DMS53 treated with DMSO at 0.1 percent for 48 hours (cell line): ENCODE measurements at regions not wholly inside any gene's neighbourhood (a gene's known extent, or its start where the extent isn't known, plus 50 kb on each side); places are given as distances from the start of the nearest gene placed in this dataset.

Experiments
- DNase-seq: peaks from one replicate; lab custom pipeline; 2025; ENCODE audit not compliant: unreplicated experiment; lab: John Stamatoyannopoulos, UW

DNA sequence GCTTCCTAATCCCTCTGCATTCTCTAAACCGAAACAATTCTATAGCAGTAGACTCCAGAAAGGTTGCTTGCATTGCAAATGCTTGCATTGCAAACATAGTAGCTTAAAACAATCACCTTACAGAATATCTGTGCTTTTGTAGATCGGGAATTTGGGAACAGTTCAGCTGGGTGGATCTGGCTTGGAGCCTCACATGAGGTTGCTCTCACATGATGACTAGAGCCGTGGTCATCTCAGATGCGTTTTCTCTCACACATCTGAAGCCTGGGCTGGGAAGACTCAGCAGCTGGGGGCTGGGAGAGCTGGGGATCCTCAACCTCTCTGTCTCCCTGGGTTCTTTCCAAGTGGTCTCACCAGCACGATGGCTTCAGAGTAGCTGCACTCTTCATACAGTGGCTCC, 127.8 kb downstream of the MSX2 start:
- DNase-seq: no peak

DNA sequence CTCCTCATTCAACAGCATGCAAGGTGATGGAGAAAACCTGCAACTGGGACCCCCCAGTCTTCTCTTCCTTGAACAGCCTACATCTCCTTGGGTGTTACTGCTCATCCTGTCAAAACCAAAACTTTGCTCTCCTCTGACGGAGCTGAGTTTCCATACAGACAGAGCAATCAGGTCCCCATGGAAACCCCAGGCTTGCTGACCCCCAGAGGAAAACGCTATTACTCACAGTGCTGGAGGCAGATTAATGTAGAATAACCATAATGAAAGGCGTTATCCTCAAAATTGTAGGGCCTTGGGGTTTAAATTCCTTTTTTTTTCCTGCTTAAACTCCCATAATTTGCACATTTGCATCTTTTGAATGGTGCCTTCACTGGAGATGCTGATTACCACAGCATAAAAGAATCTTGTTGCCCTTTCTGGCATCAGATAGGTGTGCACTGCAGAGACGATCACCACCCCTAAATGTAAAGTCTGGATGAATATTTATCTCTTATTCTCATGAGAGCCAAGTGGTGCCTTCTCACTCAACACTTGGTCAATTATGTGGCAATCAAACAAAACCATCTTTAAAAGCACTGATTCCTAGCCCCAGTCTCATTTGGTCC, 126.3 kb downstream of the MSX2 start:
- DNase-seq: no peak

DNA sequence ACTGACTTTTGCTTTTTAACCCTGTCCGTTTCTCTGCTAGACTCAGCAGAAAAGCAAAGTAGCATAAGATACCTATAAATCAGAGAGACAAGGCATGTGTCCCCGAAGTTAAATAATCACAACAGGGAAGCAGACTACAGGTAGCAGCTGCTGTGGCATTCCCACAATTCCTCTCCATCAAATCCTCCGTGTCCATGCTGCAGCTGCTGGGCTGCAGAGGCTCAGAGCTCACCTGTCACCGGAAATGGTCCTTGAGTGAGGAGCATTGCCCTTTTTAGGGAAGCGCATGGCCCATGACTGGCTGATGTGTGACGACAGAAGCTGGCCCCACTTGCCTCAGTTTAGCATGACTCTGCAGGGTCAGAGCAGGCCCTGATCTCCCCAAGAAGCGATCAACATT, 125.0 kb downstream of the MSX2 start:
- DNase-seq: peak; percentile 21

DNA sequence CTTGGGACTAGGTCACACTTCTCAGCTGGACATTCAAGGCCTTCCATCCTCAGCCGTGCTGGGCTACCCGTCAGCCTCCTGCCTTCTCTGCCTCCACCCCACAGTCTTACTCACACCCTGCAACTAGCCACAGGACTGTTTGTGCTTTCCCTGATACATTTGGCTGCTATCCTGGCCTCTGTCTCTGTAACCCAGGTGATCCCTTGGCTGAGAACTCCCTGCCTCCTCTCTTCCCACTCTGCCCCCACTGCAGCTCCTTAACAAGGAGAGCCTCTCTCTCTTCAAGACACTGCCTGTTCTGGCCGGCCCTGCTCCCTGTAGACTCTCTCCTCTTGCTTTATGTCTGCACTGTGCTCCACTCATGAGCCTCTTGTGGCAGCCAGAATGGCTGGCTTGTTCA, 120.6 kb downstream of the MSX2 start:
- DNase-seq: no peak

DNA sequence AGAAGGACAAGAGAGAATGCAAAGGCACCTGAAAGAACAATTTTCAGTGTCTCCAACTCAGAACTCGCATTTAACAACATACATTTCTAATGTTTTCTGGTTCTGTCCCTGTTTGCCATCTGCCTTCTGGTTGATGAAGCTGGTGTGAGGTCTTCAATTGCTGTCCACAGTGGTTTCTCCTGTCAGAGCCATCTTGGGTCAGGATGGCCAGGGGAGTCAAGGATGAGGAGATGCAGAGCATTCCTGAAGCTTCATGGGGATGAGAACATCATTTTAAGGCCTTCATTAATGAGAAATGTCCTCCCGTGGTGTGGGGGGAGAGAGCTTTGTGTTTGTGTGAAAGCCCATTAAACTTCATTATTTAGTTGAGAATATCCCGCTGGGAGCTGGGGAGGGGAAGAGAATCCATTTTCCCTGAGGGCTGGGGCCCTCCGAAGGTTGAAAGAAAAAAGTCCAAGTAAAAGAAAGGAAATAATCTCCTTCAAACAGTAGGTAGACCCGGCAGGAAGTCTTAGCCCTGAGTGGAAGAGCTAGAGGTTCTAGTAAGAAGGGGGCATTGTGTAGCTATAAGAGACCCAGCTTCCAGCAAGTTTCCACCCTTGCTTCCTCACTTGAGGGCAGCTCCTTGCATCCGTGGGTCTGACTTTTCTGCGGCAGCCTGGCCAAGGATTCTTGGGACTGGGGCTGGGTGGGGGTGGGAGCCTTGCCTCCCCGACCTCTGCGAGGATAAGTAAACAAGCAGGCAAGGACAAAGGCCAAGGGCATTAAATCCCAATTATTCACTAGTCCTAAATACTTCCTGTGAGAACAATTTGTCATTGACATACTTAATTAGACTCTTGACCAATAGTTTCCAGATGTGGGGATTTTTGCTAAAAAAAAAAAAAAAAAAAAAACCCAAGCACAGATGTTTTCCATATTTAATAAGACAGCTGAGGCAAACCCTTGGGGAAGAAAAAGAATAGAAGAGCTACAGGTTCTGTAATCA, 119.2 kb downstream of the MSX2 start:
- DNase-seq: no peak

DNA sequence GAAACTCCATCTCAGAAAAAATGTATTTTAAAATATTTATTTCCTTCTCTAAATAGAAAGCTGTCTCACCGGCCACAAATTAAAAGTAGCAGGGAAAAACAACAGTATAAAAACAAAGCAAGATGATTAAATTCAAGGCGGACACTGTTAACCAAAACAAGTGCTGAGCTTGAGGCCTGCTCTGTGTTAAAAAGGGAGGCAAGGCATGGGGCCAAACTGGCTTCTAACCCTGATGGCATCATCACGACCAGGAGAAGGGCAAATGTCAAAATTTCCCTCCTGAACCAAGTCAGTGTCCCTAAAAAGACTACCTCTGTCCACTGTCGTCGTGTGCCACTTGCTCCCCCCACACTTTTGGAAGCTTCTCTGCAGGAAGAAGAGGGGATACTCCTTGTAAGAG, 116.1 kb downstream of the MSX2 start:
- no peak for DNase-seq

DNA sequence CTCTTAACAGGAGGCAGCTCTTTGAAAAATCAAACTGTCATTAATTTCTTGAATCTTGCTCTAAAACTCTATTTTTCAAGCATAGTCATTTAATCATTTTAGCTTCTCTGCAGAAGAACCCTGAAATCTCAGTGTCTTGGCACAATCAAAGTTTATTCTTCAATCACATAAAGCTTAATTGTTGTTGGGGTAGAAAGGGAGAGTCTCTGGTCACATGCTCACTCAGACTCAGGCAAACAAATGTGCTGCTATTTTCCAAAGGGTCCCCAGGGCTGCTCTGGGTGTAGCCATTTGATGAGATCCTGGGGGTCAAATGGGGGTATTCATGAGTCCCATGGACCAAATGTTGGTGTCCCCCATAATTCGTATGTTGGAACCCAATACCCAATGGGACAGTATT, 114.8 kb downstream of the MSX2 start:
- no peak for DNase-seq

DNA sequence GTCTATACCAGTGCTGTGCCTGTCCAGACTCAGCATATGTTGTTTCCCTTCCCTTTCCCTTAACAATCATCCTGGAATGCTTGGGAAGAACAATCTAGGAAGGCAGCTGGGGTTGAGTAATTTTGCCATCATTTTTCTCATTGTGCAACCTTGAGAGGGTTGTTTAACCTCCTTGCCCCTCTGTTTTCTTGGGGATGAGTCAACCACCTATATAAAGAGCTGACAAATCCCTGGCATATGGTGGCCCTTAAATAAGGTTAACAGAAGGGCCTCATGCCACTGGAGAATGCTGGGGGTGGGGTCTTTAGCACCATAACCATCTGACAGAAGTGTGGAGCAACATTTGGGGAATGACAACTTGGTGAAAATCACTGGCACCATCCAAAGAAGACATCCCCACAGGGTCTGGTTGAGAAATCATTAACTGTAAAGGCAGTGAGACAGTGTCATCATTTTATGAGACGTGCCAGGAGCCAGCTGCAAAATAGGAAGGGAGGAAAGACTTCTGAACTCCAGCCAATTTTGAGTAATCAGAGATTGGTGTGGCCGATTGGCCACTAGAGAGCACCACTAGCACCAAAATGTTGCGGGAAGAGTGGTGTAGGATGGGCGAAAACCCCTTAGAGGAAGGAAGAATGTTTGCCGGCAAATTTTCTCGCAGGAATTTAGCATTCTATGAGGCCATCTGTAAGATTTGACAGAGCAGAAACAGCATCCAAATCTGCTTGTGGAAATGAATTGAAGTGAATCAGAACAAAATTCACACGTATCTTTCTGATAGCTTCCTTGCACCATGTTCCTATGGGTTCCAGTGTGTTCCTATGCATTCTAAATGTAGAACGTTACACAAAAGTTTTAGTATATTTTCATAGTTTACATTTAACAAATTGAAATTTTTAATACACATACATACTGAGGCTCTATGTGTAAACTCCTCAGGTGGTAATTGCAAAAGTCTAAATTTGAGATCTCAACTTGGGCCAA, 113.8 kb downstream of the MSX2 start:
- no peak for DNase-seq

DNA sequence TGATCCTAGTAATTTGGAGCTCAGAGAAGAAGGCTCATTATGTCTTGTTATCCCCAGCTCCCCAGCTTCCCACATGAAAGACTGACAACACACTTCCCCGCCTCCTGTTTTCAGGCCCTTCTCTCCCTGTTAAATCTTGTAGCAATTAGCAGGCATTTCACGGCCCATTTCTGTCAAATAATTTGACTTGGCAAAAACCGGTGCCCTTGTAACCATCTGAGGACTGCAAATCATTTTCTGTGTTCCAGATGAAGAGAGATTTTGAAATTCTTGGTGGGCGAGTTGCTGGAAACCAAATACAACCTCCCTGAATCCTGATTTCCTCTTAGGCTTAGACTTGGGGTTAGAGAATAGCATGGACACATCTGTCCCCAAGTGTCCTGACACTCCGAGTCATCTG, 109.7 kb downstream of the MSX2 start:
- no peak for DNase-seq

DNA sequence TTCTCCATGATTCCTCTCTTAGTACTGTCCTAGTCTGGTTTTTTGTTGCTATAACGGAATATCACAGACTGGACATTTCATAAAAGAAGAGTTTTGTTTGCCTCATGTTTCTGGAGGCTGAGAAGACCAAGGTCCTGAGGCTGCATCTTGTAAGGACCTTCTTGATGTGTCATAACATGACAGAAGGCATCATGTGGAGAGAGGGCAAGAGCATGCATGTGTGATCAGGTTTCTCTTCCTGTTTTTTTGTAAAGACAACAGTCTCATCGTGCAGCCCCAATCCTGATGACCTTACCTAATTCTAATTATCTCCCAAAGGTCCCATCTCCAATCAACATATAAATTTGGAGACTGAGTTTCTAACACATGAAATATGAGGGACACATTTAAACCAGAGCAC, 108.4 kb downstream of the MSX2 start:
- DNase-seq: no peak

DNA sequence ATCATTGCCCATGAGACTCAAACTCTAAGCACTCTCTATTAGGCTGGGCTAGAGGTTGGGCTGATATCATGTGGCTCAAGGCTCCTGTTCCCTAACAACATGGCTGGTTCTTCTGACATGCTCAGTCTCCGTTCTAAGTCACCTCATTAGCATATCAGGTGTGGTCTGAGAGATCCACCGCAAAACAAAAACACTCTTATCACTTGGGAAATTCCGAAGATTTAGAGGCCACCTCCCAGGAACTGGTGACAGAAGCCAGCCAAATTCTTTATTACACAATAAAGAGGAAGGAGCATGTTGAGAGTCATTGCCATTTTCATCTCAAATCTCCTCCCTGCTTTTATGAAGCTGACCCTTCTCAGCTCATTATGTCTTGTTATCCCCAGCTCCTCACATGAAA, 107.6 kb downstream of the MSX2 start:
- DNase-seq: no peak

DNA sequence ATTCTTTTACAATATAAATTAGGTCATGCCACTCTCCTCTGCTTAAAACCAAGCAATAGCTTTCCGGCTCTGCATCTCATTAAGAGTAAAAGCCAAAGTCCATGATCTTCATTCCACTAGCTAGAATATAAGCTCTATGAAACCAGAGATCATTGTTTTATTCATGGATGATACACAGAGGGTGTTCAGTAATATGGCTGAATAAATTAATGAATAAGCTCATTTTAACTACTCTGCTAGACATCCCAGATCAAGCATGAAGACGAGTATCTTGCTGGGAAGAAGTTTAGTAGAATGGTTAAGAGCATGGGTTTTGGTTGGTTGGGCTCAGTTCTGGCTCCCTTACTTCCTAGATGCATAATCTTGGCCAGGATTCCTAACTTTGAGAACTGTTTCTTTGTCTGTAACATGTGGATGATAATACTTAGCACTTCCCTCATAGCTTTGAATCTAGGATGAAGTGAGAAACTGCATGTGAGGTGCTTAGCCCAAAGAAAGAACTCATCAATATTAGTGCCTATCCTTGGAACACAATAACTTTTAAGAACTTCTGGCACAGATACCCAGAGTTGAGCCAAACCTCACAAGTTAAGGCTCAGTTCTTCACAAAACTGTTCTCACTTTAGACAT, 106.8 kb downstream of the MSX2 start:
- no peak for DNase-seq

DNA sequence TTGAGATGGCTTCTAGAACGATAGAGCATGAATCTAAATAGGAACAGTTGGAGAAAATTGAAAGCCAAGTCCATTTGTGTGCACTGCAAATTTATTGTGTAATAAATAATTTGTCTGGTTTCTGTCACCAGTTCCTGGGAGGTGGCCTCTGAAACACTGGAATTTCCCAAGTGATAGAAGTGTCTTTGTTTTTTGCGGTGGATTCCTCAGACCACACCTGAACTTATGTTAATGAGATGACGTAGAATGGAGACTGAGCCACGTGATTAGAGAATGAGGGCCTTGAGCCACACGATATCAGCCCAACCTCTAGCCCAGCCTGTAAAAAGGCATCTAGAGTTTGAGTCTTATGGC, 105.1 kb downstream of the MSX2 start:
- no peak for DNase-seq

DNA sequence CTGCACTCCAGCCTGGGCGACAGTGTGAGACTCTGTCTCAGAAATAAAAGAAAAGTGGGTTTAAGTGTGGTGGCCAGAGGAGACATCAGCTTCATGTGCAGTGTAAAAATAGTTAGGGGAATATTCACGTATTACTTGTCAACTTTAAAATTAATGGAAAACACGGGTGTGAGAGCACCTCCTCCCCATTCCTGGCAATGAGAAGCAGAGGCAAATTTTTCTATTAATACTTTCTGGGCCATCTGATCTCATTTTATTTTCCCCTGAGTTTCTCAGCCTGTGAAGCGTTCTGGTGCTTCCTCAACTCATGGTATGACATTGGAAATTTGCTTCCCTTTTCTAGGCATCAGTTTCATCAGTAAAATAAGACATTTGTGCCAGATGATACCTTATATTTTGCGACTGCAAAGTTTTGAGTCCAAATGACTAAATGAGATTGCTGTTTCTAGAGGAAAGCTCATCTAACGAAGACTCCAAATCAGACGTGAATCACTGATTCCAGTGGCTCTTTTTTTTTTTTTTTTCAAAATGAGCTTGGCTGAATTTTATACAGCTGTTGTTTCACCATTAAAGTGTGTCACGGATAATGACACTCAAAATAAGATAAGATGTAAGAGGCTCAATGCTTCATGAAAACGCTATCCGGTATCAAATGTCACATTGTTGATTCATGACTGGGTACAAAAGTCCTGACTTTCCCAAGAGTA, 104.6 kb downstream of the MSX2 start:
- DNase-seq: no peak

DNA sequence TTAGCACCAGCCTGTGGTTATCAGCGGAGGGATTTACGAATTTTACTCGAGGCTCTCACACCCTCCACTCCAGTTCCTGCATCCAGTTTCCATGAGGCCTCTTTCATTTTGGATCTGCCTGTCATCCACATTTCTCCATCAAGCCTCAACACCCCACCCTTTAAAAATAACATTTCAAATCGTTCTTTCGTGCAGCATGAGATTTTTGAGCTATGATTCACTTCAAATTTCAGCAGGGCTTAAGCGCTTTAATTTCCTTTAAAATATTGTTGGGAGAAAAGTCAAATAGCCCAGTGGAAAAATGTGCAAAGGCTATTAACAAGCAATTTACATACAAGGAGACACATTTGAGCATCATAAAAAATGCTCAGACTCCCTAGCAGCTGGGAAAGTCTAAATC, 103.2 kb downstream of the MSX2 start:
- DNase-seq: no peak

DNA sequence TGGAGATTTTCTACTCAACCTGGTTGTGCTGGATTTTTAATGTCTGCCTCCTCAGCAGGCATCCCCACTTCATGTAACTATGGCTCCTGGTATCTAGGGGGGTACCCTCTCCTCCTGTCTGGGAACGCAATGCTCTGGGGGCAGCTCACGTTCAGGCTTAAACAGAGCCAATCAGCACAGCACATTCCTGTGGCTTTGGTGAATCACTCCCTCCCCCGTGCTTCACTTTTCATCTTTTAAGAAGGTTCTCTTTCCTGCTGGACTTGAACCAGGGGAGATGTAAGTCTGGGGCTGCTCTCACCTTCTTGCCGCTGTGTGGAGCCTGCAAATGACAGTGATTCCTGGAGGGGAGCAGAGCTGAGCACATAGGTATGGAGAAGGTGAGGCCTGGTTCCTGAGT, 101.2 kb downstream of the MSX2 start:
- no peak for DNase-seq

DNA sequence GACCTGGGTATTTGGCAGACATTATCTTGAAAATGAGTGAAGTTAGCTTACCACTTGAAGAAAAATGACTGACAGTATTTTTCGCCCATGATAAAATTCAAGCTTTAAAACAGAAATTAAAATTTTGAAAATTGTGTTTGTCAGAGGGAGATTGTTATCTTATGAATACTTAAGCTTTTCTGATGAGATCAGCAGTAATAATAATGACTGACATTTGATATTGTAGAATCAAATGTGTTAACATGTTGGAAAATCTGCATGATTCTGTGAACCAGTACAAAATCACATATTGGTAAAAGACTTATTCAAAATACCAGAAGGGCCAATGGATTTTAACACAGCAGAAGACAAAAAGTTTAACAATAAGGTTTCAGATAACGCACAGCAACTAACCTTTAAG, 94.0 kb downstream of the MSX2 start:
- no peak for DNase-seq

DNA sequence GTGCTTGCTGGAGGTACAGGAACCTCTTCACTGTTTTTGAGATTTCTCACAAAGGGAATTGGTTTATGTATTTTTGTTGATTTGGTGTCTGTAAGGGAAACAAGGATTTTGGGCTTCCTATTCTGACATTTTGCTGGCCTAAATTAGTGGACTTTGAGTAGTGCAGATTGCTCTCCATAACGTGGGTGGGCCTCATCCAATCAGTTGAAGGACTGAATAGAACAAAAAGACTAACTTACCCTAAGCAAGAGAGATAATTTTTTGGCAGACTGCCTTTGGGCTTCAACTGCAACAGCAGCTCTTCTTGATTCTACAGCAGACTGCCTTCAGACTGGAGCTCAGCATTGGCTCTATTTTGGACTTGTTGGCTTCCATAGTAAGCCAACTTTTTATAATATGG, 93.2 kb downstream of the MSX2 start:
- DNase-seq: no peak

DNA sequence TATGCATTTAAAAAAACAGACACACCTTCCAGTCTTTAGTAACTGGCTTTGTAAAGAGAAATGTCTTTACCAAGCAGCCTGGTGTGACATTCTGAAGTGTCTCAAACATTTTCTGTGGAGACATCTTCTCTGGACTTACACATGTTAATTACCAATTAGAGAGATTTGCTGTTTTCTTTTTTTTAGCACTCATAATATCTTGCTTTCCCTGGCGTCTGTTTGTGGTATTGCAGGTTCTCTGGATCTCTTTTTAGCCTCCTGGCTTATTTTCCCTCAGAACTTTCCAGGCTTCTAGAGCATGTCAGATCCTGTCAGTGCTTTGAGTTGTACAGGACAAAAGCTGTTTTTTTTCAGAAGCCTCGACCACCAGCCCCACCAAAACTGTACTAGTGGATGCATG, 92.5 kb downstream of the MSX2 start:
- DNase-seq: no peak

DNA sequence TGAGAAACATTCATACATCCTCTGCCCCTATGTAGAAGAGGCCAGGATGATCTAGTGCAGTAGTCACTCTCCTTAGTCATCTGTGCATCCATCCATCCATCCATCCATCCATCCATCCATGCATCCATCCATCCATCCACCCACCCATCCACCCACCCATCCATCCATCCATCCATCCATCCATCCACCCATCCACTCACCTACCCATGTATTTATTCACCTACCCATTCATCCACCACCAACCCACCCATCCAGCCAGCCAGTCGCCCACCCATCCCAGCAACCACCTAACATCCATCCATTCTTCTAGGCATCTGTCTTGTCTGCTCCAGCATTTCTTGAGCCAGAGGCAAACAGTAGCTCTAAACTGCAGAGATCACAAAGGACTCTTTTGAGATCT, 87.1 kb downstream of the MSX2 start:
- DNase-seq: no peak
